ENCODE measurements at regions not wholly inside any gene's neighbourhood (a gene's known extent, or its start where the extent isn't known, plus 50 kb on each side); places are given as distances from the start of the nearest gene placed in this dataset.

GRCh38 chr1:168443356-168443755 is 100.4 kb downstream of the XCL2 start:
- TF ChIP-seq POLR2A (IDR thresholded peaks at IDR 0.05) (no peak), CTCF (IDR thresholded peaks at IDR 0.05) (no peak)
